Activated CD4-positive, alpha-beta T cell treated with anti-CD3 and anti-CD28 coated beads, Interleukin-2, amount 10 ng/mL, durations not matched to agents 7 days and 5 days (primary cell): ENCODE measurements at regions not wholly inside any gene's neighbourhood (a gene's known extent, or its start where the extent isn't known, plus 50 kb on each side); places are given as distances from the start of the nearest gene placed in this dataset.

Source experiments
- CTCF ChIA-PET: fragments of 350-600 bp; sonication (Branson Sonifier 250); formaldehyde crosslinking; loops from one replicate; lab custom pipeline; 2021; ENCODE audit warnings: antibody characterized with exemption; lab: Charles Lee
- POLR2A ChIA-PET: fragments of 350-600 bp; sonication (Branson Sonifier 250); formaldehyde crosslinking; loops from one replicate; lab custom pipeline; 2021; ENCODE audit warnings: antibody characterized with exemption; lab: Charles Lee
- DNase-seq: peaks from one replicate; pipeline ENCODE4 v3.0.0-alpha.2; 2020
- H3K27ac Mint-ChIP-seq: one replicate; pipeline ENCODE4 v1.8.0; 2021; ENCODE audit warnings: mild to moderate bottlenecking, moderate library complexity, mixed read lengths
- H3K27me3 Mint-ChIP-seq: one replicate; pipeline ENCODE4 v1.8.0; 2021; ENCODE audit warnings: mixed read lengths
- H3K36me3 Mint-ChIP-seq: one replicate; pipeline ENCODE4 v1.8.0; 2021; ENCODE audit warnings: low read depth, mixed read lengths
- H3K4me1 Mint-ChIP-seq: one replicate; pipeline ENCODE4 v1.8.0; 2021; ENCODE audit warnings: mixed read lengths
- H3K4me3 Mint-ChIP-seq: one replicate; pipeline ENCODE4 v1.8.0; 2021; ENCODE audit warnings: mild to moderate bottlenecking, moderate library complexity, mixed read lengths
- H3K9me3 Mint-ChIP-seq: one replicate; pipeline ENCODE4 v1.8.0; 2021; ENCODE audit warnings: mixed read lengths

DNA sequence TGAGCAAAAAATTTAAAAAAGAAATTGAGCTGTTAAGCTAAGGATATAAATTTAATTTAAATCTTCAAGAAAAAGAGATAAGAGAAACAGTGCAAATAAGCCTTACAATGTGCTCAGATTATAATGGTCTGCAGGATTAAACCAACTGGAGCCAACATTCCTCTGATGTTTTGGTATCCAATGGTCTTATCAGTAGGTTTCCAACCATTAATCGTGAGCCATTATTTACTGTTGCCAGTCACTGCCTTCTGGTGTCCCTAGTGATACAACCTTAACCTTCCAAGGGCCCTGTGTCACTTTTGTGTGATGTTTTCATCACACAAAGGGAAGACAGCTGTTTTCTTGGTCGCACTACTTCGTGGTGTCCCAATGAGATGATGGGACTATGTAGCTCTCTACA lies 134.5 kb upstream of the CTAGE1 start:
- H3K36me3 Mint-ChIP-seq = no peaks in the 10 kb centered on the region
- H3K27me3 Mint-ChIP-seq = peaks cover 5% of the 10 kb centered on the region
- no peak overlapping the region for H3K27ac Mint-ChIP-seq
- no peaks in the 10 kb centered on the region for H3K9me3 Mint-ChIP-seq
- no peak for DNase-seq
- POLR2A ChIA-PET = no interaction called here
- CTCF ChIA-PET = interaction anchor here (0.8 kb wide), 1 partner anchor 22 kb away, joined by 3 read pairs; no protein-coding TSS in a partner anchor
- H3K4me3 Mint-ChIP-seq = no peak overlapping the region
- no peaks in the 10 kb centered on the region for H3K4me1 Mint-ChIP-seq

DNA sequence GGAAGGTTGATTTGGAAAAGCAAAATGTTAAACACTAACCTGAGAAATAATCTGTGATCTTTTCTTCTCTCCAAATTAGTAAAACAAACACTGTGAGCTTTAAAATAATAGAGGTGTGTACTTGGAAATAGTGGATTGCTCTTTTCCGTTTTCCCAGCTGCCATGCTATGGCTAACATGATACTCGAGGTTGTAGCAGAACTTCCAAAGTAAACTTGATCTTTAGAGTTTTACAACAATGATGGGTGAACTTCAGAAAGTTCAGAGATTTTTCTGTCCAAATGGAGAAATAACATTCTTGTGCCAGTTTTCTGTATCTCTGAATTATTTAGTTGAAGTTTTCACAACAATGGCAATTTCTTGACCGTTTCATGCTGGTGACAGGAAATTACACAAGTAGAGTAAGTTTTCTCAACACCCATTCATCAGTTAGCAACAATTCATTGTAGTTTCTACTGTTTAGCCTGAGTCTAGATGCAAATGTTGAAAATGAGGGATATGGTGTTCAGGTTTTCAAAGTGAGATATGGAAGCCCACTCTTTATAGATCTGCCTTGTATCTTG lies 135.3 kb upstream of the CTAGE1 start:
- Mint-ChIP-seq H3K27me3 (peaks cover 12% of the 10 kb centered on the region), H3K4me3 (no peak overlapping the region), H3K9me3 (no peaks in the 10 kb centered on the region), H3K36me3 (no peaks in the 10 kb centered on the region), H3K4me1 (no peaks in the 10 kb centered on the region), H3K27ac (no peak overlapping the region)
- DNase-seq = no peak
- ChIA-PET CTCF (interaction anchor here (0.8 kb wide), 1 partner anchor 21 kb away, joined by 3 read pairs; no protein-coding TSS in a partner anchor), POLR2A (no interaction called here)

DNA sequence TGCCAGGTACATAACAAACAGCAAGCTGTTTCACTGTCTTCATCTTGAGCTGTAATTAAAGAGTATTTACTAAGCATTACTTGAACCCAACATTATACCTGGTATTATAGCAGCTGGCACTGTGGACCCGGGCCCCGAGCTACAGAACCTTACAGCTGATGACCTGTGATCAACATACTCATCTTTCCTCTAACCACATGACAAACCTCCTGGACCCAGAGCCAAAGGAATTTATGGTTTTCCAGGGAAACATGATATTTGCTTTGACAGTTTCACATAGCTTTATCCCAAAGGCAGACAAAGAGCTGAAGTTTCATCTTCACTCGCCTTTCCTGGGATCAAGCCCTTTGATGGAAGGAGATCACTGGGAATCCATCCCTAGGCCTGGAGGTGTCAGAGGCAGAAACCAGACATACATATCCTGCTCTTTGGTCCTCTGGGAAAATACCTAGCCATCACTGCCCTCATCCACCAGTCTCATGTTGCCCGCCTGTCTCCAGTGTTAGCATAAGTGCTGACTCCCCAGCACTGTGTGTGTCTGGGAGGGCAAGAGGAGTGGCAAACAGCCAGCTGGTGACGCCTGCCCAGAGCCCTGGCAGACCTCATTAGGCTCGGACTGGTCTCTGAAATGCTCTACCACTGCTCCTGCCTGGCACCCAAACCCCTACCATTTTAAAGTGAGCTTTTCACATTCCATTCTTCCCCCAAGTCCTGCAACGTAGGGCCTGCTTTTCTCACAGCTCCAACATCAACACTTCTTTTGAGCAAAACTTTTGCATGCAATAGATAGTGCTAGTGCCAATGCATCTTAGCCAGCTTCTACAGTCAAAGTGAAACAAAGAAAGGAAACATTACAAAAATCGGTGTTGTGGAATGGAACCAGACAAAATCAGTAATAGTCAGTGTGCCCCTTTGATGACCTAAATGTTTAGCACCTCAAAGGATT lies 138.8 kb upstream of the CTAGE1 start:
- Mint-ChIP-seq H3K27ac (no peak overlapping the region), H3K36me3 (no peaks in the 10 kb centered on the region), H3K27me3 (peaks cover 37% of the 10 kb centered on the region), H3K4me1 (peaks cover 2% of the 10 kb centered on the region), H3K9me3 (no peaks in the 10 kb centered on the region), H3K4me3 (no peak overlapping the region)
- ChIA-PET CTCF (no interaction called here), POLR2A (interaction anchor here (0.6 kb wide), 1 partner anchor 396 kb away, joined by 6 read pairs; no protein-coding TSS in a partner anchor)
- DNase-seq = no peak

DNA sequence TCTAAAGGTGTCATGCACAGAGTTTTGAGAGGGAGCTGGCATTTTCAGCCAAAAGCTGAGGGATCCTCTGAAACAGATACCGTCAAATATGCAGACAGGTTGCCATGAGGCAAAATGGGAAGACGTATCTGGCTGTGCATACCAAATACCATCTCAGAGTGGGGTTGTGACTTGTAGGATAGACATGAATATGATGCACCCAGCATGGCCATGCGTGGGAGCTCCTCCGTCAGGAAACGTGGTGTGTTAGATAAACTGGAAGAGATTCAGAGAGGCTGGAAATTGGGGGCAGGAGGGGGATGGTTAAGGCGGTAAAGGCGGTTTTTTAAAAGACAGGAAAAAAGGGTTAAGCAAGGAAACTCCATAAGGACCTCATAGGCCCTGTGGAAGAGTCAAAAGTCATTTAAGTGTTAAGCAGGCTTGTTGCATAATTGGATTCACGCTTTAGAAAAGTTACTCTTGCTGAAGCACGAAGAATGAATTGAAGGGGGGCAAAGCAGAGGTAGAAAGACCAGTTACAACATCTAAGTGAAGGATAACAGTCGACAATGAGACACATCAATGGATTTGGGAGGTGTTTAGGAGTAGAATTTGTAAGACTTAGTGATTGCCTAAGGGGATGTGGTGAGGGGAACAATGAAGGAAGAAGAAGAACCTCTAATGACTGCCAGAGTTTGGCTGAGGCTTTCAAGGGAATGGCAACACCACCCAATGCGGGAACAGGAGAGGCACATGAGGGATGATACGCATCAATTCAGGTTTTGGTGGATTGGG lies 139.6 kb upstream of the CTAGE1 start:
- ChIA-PET CTCF (no interaction called here), POLR2A (interaction anchor here (0.6 kb wide), 1 partner anchor 397 kb away, joined by 6 read pairs; no protein-coding TSS in a partner anchor)
- no peak overlapping the region for H3K4me3 Mint-ChIP-seq
- peaks cover 2% of the 10 kb centered on the region for H3K4me1 Mint-ChIP-seq
- no peak overlapping the region for H3K27ac Mint-ChIP-seq
- no peaks in the 10 kb centered on the region for H3K36me3 Mint-ChIP-seq
- no peaks in the 10 kb centered on the region for H3K9me3 Mint-ChIP-seq
- no peak for DNase-seq
- H3K27me3 Mint-ChIP-seq = peaks cover 39% of the 10 kb centered on the region

DNA sequence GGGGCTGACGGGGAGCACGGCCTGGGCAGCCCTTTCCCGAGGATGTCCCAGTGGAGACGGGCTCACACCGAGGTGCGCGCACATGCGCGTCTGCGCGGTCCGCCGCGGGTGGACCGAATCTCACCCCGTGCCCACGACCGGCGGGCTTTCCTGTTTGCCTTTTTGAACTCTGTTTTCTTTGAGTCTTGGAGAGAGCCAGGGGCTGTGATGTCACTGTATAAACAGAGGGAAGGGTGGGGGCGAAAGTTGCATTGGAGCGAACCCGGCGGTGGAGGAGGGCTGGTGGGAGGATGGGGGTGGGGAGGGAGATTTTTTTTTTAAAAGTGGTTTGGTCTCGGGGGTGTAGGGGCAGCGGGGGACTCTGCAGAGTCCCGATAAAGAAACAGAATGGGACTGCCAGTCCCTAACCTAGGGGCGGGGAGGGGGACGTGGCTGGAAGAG lies 141.2 kb upstream of the CTAGE1 start:
- Mint-ChIP-seq H3K27ac (no peak overlapping the region), H3K4me1 (peaks cover 2% of the 10 kb centered on the region), H3K4me3 (no peak overlapping the region), H3K36me3 (no peaks in the 10 kb centered on the region), H3K27me3 (peaks cover 45% of the 10 kb centered on the region), H3K9me3 (no peaks in the 10 kb centered on the region)
- no peak for DNase-seq
- CTCF ChIA-PET = no interaction called here
- POLR2A ChIA-PET = no interaction called here

DNA sequence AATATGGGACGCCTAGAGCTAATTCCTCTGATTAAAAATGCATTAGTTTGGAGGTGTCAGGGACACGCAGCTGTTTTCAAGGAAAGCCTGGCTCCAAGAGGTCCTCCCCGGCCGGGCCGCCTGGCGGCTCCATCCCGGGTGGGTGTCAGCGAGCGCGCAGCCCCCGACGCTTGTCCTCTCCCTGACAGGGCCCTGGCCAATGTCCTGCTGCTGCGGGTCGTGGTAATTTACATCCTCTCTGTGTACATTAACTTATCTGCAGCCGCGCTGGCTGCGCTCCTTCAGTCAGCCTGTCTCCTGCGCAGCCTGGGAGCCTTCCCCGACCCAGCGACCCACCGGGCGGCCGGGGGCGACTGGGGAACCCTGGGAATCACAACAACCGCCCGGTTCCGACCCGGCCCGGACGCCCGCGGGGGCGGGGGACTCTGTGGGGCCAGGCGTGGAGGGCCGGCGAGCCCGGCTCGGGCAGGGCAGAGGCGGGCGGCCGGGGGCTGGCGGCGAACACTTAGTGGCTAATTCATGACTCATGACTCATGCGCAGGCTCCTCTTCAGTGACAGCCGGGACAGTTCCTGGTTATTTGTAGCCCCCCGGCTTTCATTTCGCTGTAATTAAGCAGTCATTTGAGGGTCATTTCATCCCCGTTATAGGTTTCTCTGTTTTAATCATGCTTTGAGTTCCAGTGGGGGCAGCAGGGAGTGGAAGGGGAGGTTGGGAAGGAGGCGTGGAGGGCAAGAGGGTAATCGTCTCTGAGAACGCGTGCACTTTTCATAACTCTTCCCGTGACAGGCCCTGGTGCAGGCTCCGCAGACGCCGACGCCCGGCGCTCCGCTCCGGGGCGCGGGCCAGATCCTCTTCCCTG lies 141.9 kb upstream of the CTAGE1 start:
- DNase-seq = no peak
- Mint-ChIP-seq H3K4me1 (peaks cover 2% of the 10 kb centered on the region), H3K36me3 (no peaks in the 10 kb centered on the region), H3K27me3 (peaks cover 45% of the 10 kb centered on the region), H3K4me3 (no peak overlapping the region), H3K27ac (no peak overlapping the region), H3K9me3 (no peaks in the 10 kb centered on the region)
- ChIA-PET POLR2A (no interaction called here), CTCF (no interaction called here)

DNA sequence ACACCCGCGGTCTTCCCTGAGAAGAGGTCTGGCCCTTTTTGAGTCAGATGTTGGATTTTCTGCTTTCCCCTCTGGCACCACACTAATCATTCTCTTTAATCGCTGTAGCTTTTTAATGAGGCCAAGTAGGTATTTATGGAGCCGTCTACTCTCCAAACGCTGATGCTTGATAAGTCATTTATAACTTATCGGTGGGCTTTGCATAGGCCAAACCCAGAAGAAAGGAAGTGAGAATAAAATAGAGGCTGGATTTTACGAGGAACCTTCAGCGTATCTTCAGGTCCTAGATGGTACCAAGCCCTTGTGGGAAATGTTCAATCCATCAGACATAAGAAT lies 142.5 kb upstream of the CTAGE1 start:
- ChIA-PET CTCF (no interaction called here), POLR2A (no interaction called here)
- H3K4me1 Mint-ChIP-seq = peaks cover 2% of the 10 kb centered on the region
- H3K9me3 Mint-ChIP-seq = no peaks in the 10 kb centered on the region
- H3K4me3 Mint-ChIP-seq = no peak overlapping the region
- peaks cover 45% of the 10 kb centered on the region for H3K27me3 Mint-ChIP-seq
- no peak overlapping the region for H3K27ac Mint-ChIP-seq
- no peak for DNase-seq
- H3K36me3 Mint-ChIP-seq = no peaks in the 10 kb centered on the region

DNA sequence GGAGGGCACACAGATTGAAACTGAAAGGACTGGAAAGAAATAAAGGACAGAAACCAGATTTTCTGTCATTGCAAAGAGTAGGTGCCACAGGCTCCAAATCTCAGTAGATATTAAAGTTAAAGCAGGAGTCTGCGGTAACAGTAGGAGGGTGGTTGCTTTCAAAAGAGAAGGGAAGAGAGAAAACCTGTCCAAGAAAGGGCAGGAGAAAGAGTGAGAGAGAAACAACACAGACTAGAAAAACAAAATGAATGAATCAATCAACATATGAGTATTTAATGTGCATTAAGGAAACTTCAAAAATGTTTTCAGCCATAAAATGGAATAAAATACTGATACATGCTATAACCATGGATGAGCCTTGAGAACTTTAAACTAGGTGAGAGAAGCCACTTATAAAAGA lies 143.1 kb upstream of the CTAGE1 start:
- no peak overlapping the region for H3K27ac Mint-ChIP-seq
- peaks cover 2% of the 10 kb centered on the region for H3K4me1 Mint-ChIP-seq
- no peaks in the 10 kb centered on the region for H3K9me3 Mint-ChIP-seq
- ChIA-PET CTCF (interaction anchor here (0.5 kb wide), 1 partner anchor 634 kb away, joined by 3 read pairs; no protein-coding TSS in a partner anchor), POLR2A (no interaction called here)
- peaks cover 45% of the 10 kb centered on the region for H3K27me3 Mint-ChIP-seq
- DNase-seq = no peak
- no peak overlapping the region for H3K4me3 Mint-ChIP-seq
- H3K36me3 Mint-ChIP-seq = no peaks in the 10 kb centered on the region

DNA sequence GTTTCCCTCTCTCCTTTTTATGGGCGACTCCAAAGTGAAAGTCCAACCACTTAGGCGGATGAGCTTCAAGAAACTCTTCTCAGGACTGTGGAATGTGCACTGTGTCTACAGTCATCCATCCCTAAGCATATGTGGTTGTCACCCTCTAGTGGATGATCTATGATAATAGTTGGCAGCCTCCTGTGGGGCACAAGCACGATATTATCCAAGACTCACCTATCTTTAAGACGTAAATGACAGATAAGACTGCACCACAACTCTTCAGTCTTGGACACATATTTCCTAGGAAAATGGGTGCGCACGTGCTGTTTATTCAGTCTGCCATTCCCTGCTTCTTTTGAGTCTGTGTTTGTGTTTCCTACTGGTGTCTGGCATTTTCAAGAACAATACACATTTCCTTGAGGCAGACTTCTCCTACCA lies 145.5 kb upstream of the CTAGE1 start:
- Mint-ChIP-seq H3K36me3 (no peaks in the 10 kb centered on the region), H3K27me3 (peaks cover 33% of the 10 kb centered on the region), H3K4me1 (peaks cover 2% of the 10 kb centered on the region), H3K4me3 (no peak overlapping the region), H3K27ac (no peak overlapping the region), H3K9me3 (no peaks in the 10 kb centered on the region)
- DNase-seq = no peak
- CTCF ChIA-PET = no interaction called here
- POLR2A ChIA-PET = no interaction called here

GRCh38 chr18:22564036-22564435 lies 146.3 kb upstream of the CTAGE1 start:
- H3K4me3 Mint-ChIP-seq = no peak overlapping the region
- CTCF ChIA-PET = no interaction called here
- no peak overlapping the region for H3K27ac Mint-ChIP-seq
- H3K4me1 Mint-ChIP-seq = peaks cover 2% of the 10 kb centered on the region
- H3K36me3 Mint-ChIP-seq = no peaks in the 10 kb centered on the region
- no peaks in the 10 kb centered on the region for H3K9me3 Mint-ChIP-seq
- no peak for DNase-seq
- peaks cover 30% of the 10 kb centered on the region for H3K27me3 Mint-ChIP-seq
- POLR2A ChIA-PET = no interaction called here

DNA sequence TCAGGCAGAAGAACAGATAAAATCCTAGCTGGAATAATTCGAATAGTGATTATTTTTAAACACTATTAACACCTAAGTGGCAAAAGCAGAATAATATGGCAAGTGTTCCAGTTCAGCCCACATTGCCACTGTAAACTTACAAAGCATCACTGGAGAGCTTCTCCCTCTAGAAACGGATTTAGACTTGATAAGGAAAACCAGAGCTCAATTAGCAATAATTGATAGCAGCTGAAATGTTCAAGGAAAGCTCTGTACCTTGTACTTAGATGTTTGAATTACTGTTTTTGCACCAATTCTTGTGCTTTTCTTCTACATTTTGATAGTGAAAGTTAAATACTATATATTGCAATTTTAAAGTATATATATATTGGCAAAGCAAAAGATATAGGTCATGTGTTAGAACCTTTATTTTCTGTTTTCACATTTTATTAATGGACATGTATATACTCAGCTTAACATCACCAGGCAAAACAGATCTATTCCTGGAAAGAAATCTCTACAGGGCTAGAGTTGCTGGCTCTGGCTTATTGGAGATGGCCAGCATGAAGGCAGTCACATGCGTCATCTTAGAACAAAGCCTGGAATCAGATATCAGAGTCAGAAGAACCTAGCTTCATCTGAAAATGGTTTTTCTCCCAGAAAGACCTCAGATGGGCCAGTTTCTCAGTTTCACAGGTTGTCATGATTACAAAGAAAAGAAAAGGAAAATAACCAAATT lies 149.1 kb upstream of the CTAGE1 start:
- no peak for DNase-seq

GRCh38 chr18:22567794-22568193 lies 150.1 kb upstream of the CTAGE1 start:
- DNase-seq = no peak
- Mint-ChIP-seq H3K4me1 (no peaks in the 10 kb centered on the region), H3K36me3 (no peaks in the 10 kb centered on the region), H3K4me3 (no peak overlapping the region), H3K27ac (no peak overlapping the region), H3K27me3 (peaks cover 4% of the 10 kb centered on the region), H3K9me3 (no peaks in the 10 kb centered on the region)
- POLR2A ChIA-PET = no interaction called here
- CTCF ChIA-PET = no interaction called here

More for the DNA sequence above, 149.1 kb upstream of the CTAGE1 start:
- ChIA-PET POLR2A (no interaction called here), CTCF (interaction anchor here (0.6 kb wide), 1 partner anchor 1340 kb away, joined by 4 read pairs; no protein-coding TSS in a partner anchor)
- Mint-ChIP-seq H3K4me1 (no peaks in the 10 kb centered on the region), H3K36me3 (no peaks in the 10 kb centered on the region), H3K27me3 (peaks cover 8% of the 10 kb centered on the region), H3K4me3 (no peak overlapping the region), H3K9me3 (no peaks in the 10 kb centered on the region), H3K27ac (no peak overlapping the region)
